NCI-H1048 (cell line): ENCODE measurements at regions not wholly inside any gene's neighbourhood (a gene's known extent, or its start where the extent isn't known, plus 50 kb on each side); places are given as distances from the start of the nearest gene placed in this dataset.
"Not testable (repeated sequence)": the region's sequence is repeated elsewhere in the genome, so short reads cannot be mapped to it uniquely, and the experiment has no call there.

ENCODE experiments used
- DNase-seq: peaks from one replicate; lab custom pipeline; 2025; lab: John Stamatoyannopoulos, UW

DNA sequence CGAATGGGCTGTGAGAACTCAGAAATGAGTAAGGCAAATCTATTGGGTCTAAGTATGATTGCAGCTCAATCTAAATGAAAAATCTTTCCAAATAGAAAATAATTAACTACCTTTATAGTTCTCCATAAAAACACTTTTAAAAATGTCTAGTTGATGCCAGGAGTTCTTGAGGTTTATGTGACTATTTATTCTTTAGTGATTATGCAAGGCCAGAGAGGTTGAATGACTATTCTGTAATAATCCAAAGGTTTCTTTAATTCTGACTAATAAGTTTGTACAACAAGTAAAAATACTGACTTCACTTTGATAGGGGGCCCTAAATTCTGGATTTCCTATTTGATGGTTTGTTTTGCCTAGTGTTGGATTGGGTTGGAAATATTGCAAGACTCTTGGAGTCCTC lies 461.2 kb downstream of the EPM2A start:
- no peak for DNase-seq

GRCh38 chr6:145275019-145275418 lies 460.3 kb downstream of the EPM2A start:
- DNase-seq = no peak

DNA sequence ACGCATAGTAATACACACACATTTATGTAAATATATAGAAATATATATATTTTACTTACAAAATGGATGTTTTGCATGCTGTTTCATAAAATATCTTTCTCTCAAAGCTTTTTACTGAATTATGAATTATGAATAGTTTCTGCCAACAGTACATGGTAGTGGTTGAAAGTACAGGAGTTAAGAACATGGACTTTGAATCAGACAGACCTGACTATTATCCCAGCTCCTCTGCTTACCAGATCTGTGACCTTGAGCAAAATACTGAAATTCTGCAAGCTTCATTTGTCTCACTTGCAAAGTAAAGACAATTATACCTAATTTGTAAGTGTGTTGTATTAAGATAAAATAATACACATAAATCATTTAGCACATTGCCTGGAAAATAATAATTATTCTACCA lies 459.5 kb downstream of the EPM2A start:
- no peak for DNase-seq

GRCh38 chr6:145276756-145277155 lies 458.6 kb downstream of the EPM2A start:
- DNase-seq = no peak

DNA sequence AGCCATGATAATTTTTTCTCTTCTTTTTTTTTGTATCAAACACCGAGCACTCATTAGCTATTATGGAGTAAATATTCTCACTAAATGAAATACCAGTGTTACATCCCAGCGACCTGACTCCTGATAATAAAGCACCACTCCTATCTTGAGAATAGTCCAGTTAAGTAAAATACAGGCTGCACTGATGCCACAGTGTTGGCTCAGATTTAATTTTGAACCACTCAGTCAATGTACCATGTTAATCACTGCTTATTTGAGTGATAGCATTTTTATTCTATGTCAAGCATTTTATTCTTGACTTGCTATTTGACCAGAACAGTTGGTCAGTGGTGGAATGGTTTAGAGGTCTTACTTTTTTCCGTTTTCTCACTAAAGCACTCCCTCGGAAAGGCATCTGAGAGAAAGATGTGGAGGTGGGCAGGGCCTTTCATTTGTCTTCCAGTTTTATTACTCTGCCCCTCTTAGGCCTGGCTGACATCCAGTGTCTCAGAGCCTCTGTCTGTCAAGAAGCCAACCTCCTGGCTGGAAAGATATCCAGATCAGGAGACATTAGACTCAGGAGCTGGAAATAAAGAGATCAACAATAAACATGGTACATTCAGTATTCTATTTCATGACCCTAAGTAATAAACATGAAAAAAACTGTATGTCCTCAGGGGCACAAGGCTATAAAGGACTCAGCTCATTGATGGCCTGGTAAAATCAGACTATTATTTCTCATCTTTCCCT lies 457.8 kb downstream of the EPM2A start:
- DNase-seq = no peak

GRCh38 chr6:145278163-145278807 lies 457.0 kb downstream of the EPM2A start:
- no peak for DNase-seq

DNA sequence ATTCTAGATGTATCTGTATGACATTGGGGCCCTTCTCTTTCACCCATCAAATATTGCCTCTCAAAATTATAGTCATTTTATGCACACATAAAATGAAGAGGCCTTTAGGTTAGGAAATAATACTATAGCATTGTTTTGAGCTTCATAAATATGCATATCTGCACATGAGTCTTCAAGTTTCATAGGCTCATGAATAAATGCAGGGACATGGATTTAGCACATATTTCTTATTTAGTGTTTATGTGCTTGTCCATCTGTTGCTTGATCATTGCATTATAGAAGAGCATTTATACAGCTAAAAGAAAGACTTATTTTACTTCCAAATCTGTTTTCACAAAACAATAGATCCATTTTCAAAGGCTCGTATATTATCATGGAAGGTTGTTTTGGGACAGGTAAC lies 455.8 kb downstream of the EPM2A start:
- DNase-seq = no peak

GRCh38 chr6:145279993-145280392 lies 455.3 kb downstream of the EPM2A start:
- no peak for DNase-seq

- DNase-seq = not testable (repeated sequence)
These were observed 452.1 kb downstream of the EPM2A start for GRCh38 chr6:145283209-145283608.

GRCh38 chr6:145283856-145284255 lies 451.5 kb downstream of the EPM2A start:
- no peak for DNase-seq

GRCh38 chr6:145286916-145287315 lies 448.4 kb downstream of the EPM2A start:
- no peak for DNase-seq

DNA sequence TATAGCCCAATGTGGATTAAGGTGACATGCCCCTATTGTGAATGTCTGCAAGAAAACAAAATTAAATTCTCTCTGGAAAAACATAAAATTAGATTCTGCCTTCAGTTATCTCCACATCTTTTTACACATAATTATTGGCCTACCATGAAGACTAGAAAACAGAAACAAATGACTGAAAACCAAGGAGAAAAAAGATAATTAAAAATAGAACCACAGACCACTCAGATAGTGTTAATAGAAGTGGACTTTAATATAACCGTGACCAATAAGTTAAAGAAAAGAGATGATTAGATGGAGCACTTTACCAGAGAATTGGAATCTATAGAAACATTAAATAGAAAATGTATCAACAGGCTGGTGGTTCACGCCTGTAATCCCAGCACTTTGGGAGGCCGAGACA lies 445.7 kb downstream of the EPM2A start:
- DNase-seq = no peak

DNA sequence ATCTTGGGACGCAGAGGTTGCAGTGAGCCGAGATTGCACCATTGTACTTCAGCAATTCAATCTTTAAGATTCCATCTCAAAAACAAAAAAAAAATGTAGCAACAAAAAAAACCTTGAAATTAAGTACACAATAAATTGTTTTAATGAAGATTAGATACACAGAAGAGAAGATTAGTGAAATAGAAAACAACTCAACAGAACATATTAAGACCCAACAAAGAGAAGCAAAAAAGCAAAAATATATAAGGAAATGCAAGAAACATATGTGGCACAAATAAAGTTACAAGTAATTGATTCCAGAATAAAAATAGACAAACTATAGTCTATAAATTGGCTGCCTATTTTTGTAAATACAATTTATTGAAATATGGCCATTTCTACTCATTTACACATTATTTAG lies 445.2 kb downstream of the EPM2A start:
- no peak for DNase-seq

DNA sequence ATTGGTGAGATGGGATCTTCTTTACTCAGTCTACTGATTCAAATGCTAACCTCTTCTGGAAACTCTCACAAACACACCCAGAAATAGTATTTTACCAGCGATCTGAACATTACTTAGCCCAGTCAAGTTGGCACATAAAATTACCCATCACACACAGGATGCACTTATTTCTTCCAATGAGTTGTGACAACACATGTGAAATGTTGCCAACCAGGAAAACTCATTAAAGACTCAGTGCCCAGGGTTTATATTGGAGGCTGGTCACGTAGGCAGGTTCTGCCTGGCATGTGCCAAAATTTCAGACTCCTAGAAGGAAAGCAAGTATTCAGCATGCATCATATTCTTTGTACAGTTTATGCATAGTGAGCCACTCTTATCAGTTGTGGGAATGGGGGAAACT lies 443.3 kb downstream of the EPM2A start:
- no peak for DNase-seq

GRCh38 chr6:145294942-145295341 lies 440.4 kb downstream of the EPM2A start:
- no peak for DNase-seq

DNA sequence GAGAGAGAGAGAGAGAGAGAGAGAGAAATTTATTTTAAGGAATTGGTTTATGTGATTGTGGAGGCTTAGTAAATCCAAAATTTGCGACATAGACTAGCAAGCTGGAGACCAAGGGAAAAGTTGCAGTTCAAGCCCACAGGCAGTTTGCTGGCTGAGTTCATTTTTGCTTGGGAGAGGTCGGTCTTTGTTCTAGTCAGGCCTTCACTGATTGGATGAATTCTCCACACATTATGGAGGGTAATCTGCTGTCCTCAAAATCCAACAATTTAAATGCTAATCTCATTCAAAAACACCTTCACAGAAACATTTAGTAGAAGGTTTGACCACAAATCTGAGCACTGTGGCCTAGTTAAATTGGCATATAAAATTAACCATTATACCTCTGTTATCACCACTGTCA lies 439.6 kb downstream of the EPM2A start:
- DNase-seq = no peak

GRCh38 chr6:145305670-145306069 lies 429.6 kb downstream of the EPM2A start:
- no peak for DNase-seq

DNA sequence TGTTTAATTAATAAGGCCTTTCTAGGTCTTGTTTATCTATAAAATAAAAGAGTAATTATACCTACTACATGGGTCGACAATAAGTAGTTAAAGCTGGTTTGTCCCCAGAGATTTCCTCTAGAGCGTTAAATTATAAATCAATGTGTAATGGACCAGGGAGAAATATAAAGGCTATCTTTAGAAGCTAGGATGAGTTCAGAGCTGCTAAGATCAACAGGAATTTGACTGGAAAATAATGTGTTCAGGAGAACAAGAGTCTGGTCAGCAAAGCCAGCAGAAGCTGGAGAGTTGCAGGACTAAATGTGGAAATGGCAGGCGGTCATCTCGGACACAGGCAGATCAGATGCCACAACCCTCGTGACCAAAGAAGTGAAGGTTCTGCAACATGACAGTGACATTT lies 428.8 kb downstream of the EPM2A start:
- DNase-seq = no peak

DNA sequence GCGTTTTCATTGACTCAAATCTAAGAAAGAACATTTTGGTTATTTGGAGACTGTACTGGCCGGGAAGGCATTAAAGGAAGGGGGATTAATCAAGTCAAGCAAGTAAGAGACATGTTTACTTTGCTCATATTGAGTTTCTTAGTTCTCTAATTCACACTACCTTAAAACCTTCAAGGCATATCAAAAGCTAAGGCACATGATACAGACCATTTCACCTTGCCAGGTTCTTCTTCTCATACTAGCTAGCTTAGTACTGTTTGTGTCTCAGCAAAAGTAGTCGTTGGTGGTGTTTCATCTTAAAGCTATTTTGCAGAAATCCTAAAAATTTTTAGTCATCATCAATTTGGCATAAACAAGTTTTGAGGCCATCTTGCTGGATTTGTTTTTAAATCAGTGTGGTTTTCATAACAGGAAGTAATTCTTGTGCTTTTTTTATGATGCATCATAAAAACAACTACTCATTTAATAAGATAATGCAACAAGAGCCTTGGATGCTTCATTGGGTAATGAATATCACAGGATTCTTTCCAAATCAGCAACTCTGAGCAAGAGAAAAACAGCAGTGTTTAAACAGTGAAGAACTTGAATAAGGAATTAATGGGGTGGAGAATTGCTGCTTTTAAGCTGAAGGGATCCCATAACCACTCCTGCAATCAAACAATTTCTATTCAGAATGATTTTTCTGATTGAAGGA lies 425.3 kb downstream of the EPM2A start:
- DNase-seq = no peak

DNA sequence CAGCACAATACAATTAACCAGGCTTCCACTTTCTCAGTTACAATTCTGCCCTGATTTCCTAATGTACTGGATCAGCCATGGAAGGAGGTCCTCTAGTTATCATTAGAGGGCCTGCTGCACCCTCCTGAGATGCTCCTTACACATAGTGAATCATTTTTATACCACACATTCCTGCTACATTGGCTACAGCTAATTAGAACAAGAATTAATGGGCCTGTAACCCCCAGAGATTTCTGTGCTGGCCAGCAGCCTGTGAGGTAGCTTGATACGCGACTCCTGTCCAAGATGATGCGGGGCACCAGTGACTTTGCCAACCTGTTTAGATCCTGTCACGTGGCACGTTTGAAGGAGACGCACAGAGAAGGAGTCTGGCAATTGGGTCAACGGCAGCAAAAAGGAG lies 422.8 kb downstream of the EPM2A start:
- no peak for DNase-seq

DNA sequence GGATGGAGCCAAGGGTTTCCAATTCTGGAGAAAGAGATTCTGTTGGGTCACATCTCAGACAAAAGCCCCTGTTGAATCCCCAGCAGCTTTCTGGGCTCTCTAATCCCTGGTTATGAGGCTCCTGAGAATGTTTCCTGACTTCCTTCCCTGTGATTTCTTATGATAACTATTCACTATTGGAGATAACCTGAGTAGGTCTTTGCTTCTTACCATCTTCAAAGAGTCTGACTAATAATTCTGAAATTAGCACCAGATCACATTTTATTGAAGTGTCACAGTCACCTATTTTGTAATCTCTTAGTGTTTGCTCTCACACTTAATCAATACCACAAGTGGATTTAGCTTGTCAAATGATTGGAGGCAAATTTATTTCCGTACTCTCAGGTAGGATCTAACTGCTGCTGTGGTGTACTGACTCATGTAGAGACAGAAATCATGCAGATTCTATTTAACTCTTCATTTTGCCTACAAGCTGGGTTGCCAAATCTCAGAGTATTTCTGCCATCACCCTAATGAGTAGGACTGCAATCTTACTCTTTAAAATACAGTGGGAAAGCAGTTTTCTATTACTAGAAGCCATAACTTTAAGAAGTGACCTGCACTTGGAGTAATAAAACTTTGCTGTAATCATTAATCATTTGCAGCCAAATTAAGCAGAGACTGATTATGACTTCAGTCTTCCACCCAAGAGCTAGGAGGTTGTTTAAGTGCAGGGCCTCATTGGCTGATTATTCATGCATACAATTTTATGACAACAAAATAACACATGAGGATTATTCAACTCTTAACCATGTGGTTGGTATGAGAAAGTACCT lies 422.1 kb downstream of the EPM2A start:
- no peak for DNase-seq

GRCh38 chr6:145315982-145316600 lies 419.2 kb downstream of the EPM2A start:
- DNase-seq = no peak
